ENCODE measurements at regions not wholly inside any gene's neighbourhood (a gene's known extent, or its start where the extent isn't known, plus 50 kb on each side); places are given as distances from the start of the nearest gene placed in this dataset.

DNA sequence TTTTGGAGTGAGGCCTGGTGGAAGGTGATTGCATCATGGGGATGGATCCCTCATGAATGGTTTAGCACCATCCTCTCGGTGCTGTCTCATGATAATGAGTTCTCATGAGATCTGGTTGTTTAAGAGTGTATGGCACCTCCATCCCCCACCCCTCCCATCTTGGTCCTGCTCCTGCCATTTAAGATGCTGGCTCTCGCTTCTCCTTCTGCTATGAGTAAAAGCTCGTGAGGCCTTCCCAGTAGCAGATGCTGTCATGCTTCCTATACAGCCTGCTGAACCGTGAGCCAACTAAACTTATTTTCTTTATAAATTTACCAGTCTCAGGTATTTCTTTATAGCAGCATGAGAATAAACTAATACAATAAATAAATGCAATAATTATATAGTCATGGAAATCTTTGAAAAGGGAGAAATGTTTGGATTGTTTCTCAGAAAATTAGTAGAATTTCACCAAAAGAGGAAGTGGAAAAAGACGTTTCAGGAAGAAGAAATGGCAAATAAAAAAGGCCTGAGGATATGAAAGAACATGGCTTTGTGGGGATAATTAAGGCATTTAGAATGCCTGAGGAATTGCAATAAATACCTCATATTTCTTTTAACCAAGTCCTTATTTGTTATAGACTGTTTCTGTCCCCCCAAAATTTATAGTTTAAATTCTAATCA is 451.2 kb upstream of the ADGRL4 start:
- no peak overlapping the region for H3K9ac ChIP-seq (ENCODE audit: low read depth, low read length)

DNA sequence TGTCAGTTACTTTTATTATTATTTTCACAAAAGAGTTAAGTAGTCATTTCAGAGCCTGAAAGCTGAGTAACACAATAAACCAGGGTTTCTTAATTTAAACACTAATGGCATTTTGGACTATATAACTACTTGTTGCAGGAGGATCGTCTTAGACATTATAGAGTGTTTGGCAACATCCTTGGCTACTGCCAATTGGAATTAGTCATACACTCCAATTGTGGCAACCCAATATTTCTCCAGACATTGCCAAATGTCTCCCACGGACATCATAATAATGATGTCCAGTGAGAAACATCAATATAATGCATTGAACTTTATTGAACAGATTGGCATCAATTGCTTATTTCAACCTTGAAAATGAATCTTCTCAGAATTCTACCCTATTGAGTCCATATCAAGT is 441.9 kb upstream of the ADGRL4 start:
- H3K4me3 ChIP-seq (ENCODE audit: low read depth, low read length): no peak overlapping the region
- no peak overlapping the region for H3K9ac ChIP-seq (ENCODE audit: low read depth, low read length)
- no peaks in the 10 kb centered on the region for H3K9me3 ChIP-seq (ENCODE audit: control insufficient read depth, insufficient read depth, low read length)
- H3K36me3 ChIP-seq (ENCODE audit: control insufficient read depth, insufficient read depth, low read length): no peaks in the 10 kb centered on the region
- no peaks in the 10 kb centered on the region for H3K27me3 ChIP-seq (ENCODE audit: control insufficient read depth, insufficient read depth, low read length)
- no peaks in the 10 kb centered on the region for H3K4me1 ChIP-seq (ENCODE audit: control insufficient read depth, insufficient read depth, low read length)

More for the DNA sequence above, 451.2 kb upstream of the ADGRL4 start:
- H3K27me3 ChIP-seq (ENCODE audit: control insufficient read depth, insufficient read depth, low read length): no peaks in the 10 kb centered on the region
- H3K36me3 ChIP-seq (ENCODE audit: control insufficient read depth, insufficient read depth, low read length): no peaks in the 10 kb centered on the region
- H3K4me1 ChIP-seq (ENCODE audit: control insufficient read depth, insufficient read depth, low read length): no peaks in the 10 kb centered on the region
- H3K9me3 ChIP-seq (ENCODE audit: control insufficient read depth, insufficient read depth, low read length): no peaks in the 10 kb centered on the region
- H3K4me3 ChIP-seq (ENCODE audit: low read depth, low read length): no peak overlapping the region

DNA sequence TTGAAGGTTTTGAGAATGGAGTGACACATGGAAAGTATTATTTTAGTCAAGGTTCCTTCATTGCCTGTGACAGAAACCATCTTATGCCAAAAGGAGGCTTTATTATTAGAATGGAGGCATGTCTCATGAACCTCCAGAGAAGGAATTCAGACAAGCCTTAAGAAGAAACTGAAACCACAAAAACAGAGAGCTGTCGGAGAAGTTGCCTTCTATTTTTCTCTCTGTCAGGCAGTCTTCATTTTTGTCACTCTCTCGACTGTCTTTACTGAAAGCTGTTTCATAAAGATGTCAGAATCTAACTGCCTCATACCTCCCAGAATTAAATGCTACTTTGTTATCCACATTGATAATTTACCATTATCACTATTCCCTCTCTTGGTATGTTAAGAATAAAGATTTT is 434.7 kb upstream of the ADGRL4 start:
- H3K36me3 ChIP-seq (ENCODE audit: control insufficient read depth, insufficient read depth, low read length): no peaks in the 10 kb centered on the region

DNA sequence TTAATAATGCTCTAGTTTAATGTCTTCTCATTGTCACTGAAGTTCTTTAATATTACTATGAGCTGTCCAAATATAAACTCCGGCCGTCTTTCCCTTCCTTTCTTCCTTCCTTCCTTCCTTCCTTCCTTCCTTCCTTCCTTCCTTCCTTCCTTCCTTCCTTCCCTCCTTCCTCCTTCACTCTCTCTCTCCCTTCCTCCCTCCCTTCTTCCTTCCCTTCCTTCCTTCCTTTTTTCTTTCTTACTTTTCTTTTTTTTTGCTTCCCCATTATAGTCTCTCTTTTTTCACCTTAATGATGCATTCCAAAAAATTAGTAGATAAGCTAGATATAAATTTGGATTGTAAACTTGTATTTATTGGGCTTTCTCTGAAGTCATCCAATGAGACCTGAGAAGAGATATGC is 431.0 kb upstream of the ADGRL4 start:
- H3K27me3 ChIP-seq (ENCODE audit: control insufficient read depth, insufficient read depth, low read length): no peaks in the 10 kb centered on the region
- no peak overlapping the region for H3K9ac ChIP-seq (ENCODE audit: low read depth, low read length)

More for the DNA sequence above, 434.7 kb upstream of the ADGRL4 start:
- Histone ChIP-seq H3K9ac (ENCODE audit: low read depth, low read length) (no peak overlapping the region), H3K4me1 (ENCODE audit: control insufficient read depth, insufficient read depth, low read length) (no peaks in the 10 kb centered on the region), H3K4me3 (ENCODE audit: low read depth, low read length) (no peak overlapping the region), H3K27me3 (ENCODE audit: control insufficient read depth, insufficient read depth, low read length) (no peaks in the 10 kb centered on the region), H3K9me3 (ENCODE audit: control insufficient read depth, insufficient read depth, low read length) (no peaks in the 10 kb centered on the region)

DNA sequence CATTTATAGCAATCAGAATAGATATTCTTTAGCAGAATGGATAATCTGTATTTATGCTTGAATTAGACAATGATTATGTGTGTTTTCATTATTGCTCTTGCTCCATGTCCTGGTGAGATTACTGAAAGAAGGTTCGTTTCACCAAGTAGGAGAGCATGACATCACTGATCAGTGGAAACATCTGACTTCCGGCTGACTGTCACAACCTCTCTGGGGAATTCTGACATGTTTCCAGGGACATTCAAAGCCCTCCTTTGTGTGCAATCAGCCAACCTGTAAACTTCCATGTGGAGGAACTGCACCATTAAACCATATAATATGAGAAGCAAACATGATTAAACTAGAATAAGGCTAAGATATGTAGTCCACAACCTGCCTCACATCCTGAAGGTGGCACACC is 424.8 kb upstream of the ADGRL4 start:
- Histone ChIP-seq H3K36me3 (ENCODE audit: control insufficient read depth, insufficient read depth, low read length) (no peaks in the 10 kb centered on the region), H3K4me3 (ENCODE audit: low read depth, low read length) (no peak overlapping the region), H3K9me3 (ENCODE audit: control insufficient read depth, insufficient read depth, low read length) (no peaks in the 10 kb centered on the region), H3K4me1 (ENCODE audit: control insufficient read depth, insufficient read depth, low read length) (no peaks in the 10 kb centered on the region), H3K27me3 (ENCODE audit: control insufficient read depth, insufficient read depth, low read length) (no peaks in the 10 kb centered on the region), H3K9ac (ENCODE audit: low read depth, low read length) (no peak overlapping the region)

More for the DNA sequence above, 431.0 kb upstream of the ADGRL4 start:
- H3K4me3 ChIP-seq (ENCODE audit: low read depth, low read length): no peak overlapping the region
- no peaks in the 10 kb centered on the region for H3K36me3 ChIP-seq (ENCODE audit: control insufficient read depth, insufficient read depth, low read length)
- H3K4me1 ChIP-seq (ENCODE audit: control insufficient read depth, insufficient read depth, low read length): no peaks in the 10 kb centered on the region
- H3K9me3 ChIP-seq (ENCODE audit: control insufficient read depth, insufficient read depth, low read length): no peaks in the 10 kb centered on the region

DNA sequence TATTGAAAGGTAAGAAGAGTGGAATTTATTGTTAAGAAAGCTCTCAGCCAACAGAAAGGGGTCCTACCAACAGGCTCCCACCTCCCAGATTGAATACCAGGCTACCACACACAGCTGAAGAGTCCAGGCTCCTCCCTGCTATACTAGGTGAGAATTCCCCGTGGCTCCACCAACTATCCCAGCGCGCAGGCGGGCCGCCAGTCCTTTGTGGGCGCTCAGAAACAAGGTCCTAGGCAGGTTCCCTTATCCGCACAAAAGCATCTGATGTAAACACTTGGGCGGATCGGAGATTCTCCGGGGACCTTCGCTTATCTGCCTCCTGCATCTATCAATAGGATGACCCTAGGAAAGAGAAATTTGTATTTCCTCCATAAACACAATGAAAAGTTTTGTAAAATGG is 423.9 kb upstream of the ADGRL4 start:
- H3K9me3 ChIP-seq (ENCODE audit: control insufficient read depth, insufficient read depth, low read length): no peaks in the 10 kb centered on the region
- H3K4me3 ChIP-seq (ENCODE audit: low read depth, low read length): no peak overlapping the region
- H3K9ac ChIP-seq (ENCODE audit: low read depth, low read length): no peak overlapping the region
- no peaks in the 10 kb centered on the region for H3K27me3 ChIP-seq (ENCODE audit: control insufficient read depth, insufficient read depth, low read length)
- H3K4me1 ChIP-seq (ENCODE audit: control insufficient read depth, insufficient read depth, low read length): no peaks in the 10 kb centered on the region
- no peaks in the 10 kb centered on the region for H3K36me3 ChIP-seq (ENCODE audit: control insufficient read depth, insufficient read depth, low read length)

DNA sequence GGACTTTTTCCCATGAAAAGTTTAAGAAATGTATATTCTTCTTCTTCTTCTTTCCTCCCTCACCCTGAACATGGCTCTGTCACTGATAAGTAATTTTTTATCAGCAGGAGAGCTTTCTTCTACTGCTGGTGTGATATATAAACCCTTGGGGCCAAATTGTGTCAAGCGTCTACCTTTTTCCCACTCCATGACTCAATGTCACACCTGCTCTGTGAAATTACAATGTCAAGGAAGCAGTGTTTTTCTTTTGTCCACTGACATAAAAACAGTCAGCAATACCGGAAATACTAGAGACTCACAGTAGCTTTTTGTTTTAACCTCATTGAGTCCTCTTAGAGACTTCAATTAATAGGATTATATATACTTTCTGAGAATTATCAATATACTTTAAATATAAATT is 416.2 kb upstream of the ADGRL4 start:
- no peaks in the 10 kb centered on the region for H3K4me1 ChIP-seq (ENCODE audit: control insufficient read depth, insufficient read depth, low read length)
- no peaks in the 10 kb centered on the region for H3K36me3 ChIP-seq (ENCODE audit: control insufficient read depth, insufficient read depth, low read length)
- H3K27me3 ChIP-seq (ENCODE audit: control insufficient read depth, insufficient read depth, low read length): no peaks in the 10 kb centered on the region
- no peak overlapping the region for H3K4me3 ChIP-seq (ENCODE audit: low read depth, low read length)
- H3K9ac ChIP-seq (ENCODE audit: low read depth, low read length): no peak overlapping the region
- no peaks in the 10 kb centered on the region for H3K9me3 ChIP-seq (ENCODE audit: control insufficient read depth, insufficient read depth, low read length)

DNA sequence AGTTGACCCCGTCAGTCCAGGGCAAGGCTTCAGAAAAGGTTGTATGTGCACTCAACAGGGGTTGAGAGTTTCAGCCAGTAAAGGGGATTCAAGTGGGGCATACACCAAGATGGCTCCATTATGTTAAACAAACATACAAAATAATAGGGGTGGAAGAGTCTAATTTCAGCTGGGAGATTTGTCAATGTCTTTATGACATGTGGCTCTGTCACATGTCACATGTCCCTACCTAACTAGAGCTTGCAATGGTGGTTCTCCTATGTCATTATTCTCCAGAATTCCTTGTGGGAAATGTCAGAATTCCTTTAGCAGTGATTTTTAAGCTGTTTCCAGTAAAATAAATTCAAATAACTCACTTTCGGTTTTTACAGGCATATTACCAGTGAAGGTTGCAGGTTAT is 392.0 kb upstream of the ADGRL4 start:
- Histone ChIP-seq H3K4me1 (ENCODE audit: control insufficient read depth, insufficient read depth, low read length) (no peaks in the 10 kb centered on the region), H3K27me3 (ENCODE audit: control insufficient read depth, insufficient read depth, low read length) (no peaks in the 10 kb centered on the region), H3K36me3 (ENCODE audit: control insufficient read depth, insufficient read depth, low read length) (no peaks in the 10 kb centered on the region), H3K9me3 (ENCODE audit: control insufficient read depth, insufficient read depth, low read length) (no peaks in the 10 kb centered on the region), H3K9ac (ENCODE audit: low read depth, low read length) (no peak overlapping the region), H3K4me3 (ENCODE audit: low read depth, low read length) (no peak overlapping the region)

DNA sequence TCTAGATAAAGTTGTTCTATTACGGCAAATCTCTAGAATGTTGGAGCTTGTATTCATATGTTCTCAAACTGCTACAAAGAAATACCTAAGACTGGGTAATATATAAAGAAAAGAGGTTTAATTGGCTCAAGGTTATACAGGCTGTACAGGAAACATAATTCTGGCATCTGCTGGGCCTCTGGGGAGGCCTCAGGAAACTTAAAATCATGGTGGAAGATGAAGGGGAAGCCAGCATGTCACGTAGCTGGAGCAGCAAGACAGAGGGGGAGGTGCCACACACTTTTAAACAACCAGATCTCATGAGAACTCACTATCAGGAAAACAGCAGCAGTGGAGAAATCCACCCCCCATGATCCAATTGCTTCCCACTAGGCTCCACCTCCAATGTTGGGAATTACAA is 390.4 kb upstream of the ADGRL4 start:
- Histone ChIP-seq H3K27me3 (ENCODE audit: control insufficient read depth, insufficient read depth, low read length) (no peaks in the 10 kb centered on the region), H3K9ac (ENCODE audit: low read depth, low read length) (no peak overlapping the region), H3K9me3 (ENCODE audit: control insufficient read depth, insufficient read depth, low read length) (no peaks in the 10 kb centered on the region), H3K36me3 (ENCODE audit: control insufficient read depth, insufficient read depth, low read length) (no peaks in the 10 kb centered on the region), H3K4me1 (ENCODE audit: control insufficient read depth, insufficient read depth, low read length) (no peaks in the 10 kb centered on the region), H3K4me3 (ENCODE audit: low read depth, low read length) (no peak overlapping the region)

DNA sequence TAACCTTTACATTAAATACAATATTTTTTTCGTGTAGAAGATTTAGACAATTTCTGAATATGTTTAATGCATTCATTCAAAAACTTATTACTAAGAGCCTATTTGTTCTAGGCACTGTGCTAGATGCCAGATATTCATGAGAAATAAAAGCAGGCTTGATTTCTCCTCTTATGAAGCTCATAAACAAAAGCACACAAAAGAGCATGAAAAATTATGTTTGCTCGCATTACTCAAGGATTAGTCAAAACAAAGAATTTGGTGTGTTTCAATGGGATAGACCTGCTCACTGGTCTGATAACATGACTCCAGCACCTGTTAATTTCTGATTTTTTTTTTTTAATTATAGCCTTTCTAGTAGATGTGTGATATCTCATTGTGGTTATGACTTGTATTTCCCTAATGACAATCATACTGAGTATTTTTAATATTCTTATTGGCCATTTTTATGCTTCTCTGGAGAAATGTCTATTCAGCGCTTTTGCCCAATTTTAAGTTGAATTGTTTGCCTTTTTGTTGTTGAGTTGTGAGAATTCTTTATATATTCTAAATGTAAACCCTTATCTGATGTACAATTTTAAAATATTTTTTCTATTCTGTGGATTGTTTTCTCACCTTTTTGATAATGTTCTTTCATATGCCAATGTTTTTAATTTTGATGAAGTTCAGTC is 382.3 kb upstream of the ADGRL4 start:
- H3K4me3 ChIP-seq (ENCODE audit: low read depth, low read length): no peak overlapping the region
- no peaks in the 10 kb centered on the region for H3K4me1 ChIP-seq (ENCODE audit: control insufficient read depth, insufficient read depth, low read length)
- no peaks in the 10 kb centered on the region for H3K36me3 ChIP-seq (ENCODE audit: control insufficient read depth, insufficient read depth, low read length)
- no peaks in the 10 kb centered on the region for H3K9me3 ChIP-seq (ENCODE audit: control insufficient read depth, insufficient read depth, low read length)
- no peaks in the 10 kb centered on the region for H3K27me3 ChIP-seq (ENCODE audit: control insufficient read depth, insufficient read depth, low read length)
- H3K9ac ChIP-seq (ENCODE audit: low read depth, low read length): no peak overlapping the region

DNA sequence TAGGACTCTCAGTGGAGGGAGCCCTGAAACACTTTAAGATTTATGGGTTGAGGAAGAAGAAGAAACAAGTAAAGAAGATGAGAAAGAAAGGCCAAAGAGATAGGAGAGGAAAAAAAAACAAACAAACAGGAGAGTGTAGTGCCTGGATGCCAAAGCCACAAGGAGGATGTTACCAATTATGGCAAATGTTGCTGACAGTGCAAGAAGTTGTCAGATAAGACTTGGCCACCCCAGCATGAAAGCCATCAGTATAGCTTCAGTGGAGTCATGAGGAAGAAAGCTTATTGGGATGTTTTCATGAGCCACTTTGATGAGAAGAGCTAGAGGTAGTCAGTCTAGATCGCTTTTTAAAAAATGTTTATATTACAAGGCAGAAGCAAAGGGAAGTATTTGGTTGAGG is 380.2 kb upstream of the ADGRL4 start:
- H3K9me3 ChIP-seq (ENCODE audit: control insufficient read depth, insufficient read depth, low read length): no peaks in the 10 kb centered on the region
- H3K27me3 ChIP-seq (ENCODE audit: control insufficient read depth, insufficient read depth, low read length): no peaks in the 10 kb centered on the region
- no peaks in the 10 kb centered on the region for H3K4me1 ChIP-seq (ENCODE audit: control insufficient read depth, insufficient read depth, low read length)
- no peaks in the 10 kb centered on the region for H3K36me3 ChIP-seq (ENCODE audit: control insufficient read depth, insufficient read depth, low read length)
- H3K4me3 ChIP-seq (ENCODE audit: low read depth, low read length): no peak overlapping the region
- no peak overlapping the region for H3K9ac ChIP-seq (ENCODE audit: low read depth, low read length)

DNA sequence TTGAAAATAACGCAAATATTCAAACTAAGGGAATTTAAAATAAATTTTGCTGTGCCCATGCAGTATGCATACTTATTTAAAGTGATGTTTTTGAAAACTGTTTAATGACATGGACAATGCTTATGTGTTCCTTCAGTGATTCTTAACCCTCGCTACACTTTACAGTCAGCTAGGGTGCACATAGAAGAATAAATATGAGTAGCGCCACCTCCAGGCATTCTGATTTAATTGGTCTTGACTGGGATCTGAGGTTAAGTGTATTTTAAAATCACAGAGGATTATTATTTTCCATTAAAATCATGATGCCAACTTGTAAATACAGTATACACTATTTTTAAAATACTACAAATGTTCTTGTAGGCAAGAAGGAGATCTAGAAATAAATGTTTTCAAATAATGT is 373.5 kb upstream of the ADGRL4 start:
- H3K9me3 ChIP-seq (ENCODE audit: control insufficient read depth, insufficient read depth, low read length): no peaks in the 10 kb centered on the region
- H3K4me3 ChIP-seq (ENCODE audit: low read depth, low read length): no peak overlapping the region
- H3K4me1 ChIP-seq (ENCODE audit: control insufficient read depth, insufficient read depth, low read length): peaks cover 4% of the 10 kb centered on the region
- no peaks in the 10 kb centered on the region for H3K36me3 ChIP-seq (ENCODE audit: control insufficient read depth, insufficient read depth, low read length)
- no peaks in the 10 kb centered on the region for H3K27me3 ChIP-seq (ENCODE audit: control insufficient read depth, insufficient read depth, low read length)
- H3K9ac ChIP-seq (ENCODE audit: low read depth, low read length): no peak overlapping the region

All from iPS-15b (cell line).